GM23338 (cell line): ENCODE measurements at regions not wholly inside any gene's neighbourhood (a gene's known extent, or its start where the extent isn't known, plus 50 kb on each side); places are given as distances from the start of the nearest gene placed in this dataset.
A peak's percentile ranks its signal among the peaks of the same experiment; 100 is the strongest.

ENCODE experiments used
- ATAC-seq: fragments of 200-7000 bp; cut with Tn5 transposase; 3 replicates; pipeline ENCODE4 v1.9.1; 2020
- DNase-seq: peaks from one replicate; pipeline ENCODE4 v3.0.0-alpha.2; 2015; ENCODE audit warnings: low spot score
- H2AFZ ChIP-seq: fragments of 200-600 bp; sonication (generic); 2 replicates; pipeline ENCODE4 v1.8.0; 2016; ENCODE audit warnings: antibody characterized with exemption, mild to moderate bottlenecking, moderate library complexity
- H3F3A ChIP-seq: fragments of 200-600 bp; sonication (generic); replicated peaks from 2 replicates; pipeline ENCODE4 v1.8.0; 2017; ENCODE audit warnings: antibody characterized with exemption, mixed run types, low read depth
- H3K27ac ChIP-seq: fragments of 200-600 bp; sonication (generic); 2 replicates; pipeline ENCODE4 v1.6.1; 2016; ENCODE audit warnings: low read depth
- H3K27me3 ChIP-seq: fragments of 200-600 bp; sonication (generic); 2 replicates; pipeline ENCODE4 v1.8.0; 2016; ENCODE audit warnings: mild to moderate bottlenecking, mixed run types, moderate library complexity; ENCODE audit not compliant: insufficient read depth
- H3K36me3 ChIP-seq: fragments of 200-600 bp; sonication (generic); 2 replicates; pipeline ENCODE4 v1.8.0; 2016; ENCODE audit warnings: mild to moderate bottlenecking; ENCODE audit not compliant: insufficient read depth
- H3K4me1 ChIP-seq: fragments of 200-600 bp; sonication (generic); 2 replicates; pipeline ENCODE4 v1.8.0; 2016; ENCODE audit warnings: mild to moderate bottlenecking, moderate library complexity; ENCODE audit not compliant: insufficient read depth
- H3K4me2 ChIP-seq: fragments of 200-600 bp; sonication (generic); 2 replicates; pipeline ENCODE4 v1.7.1; 2017; ENCODE audit warnings: mixed run types
- H3K4me3 ChIP-seq: fragments of 200-600 bp; sonication (generic); 2 replicates; pipeline ENCODE4 v1.6.1; 2016; ENCODE audit warnings: mixed run types
- H3K79me2 ChIP-seq: fragments of 200-600 bp; sonication (generic); replicated peaks from 2 replicates; pipeline ENCODE4 v1.8.0; 2017; ENCODE audit warnings: mild to moderate bottlenecking; ENCODE audit not compliant: insufficient read depth
- H3K9me2 ChIP-seq: fragments of 200-600 bp; sonication (generic); 2 replicates; pipeline ENCODE4 v1.8.0; 2017; ENCODE audit not compliant: insufficient read depth
- H4K20me1 ChIP-seq: fragments of 200-600 bp; sonication (generic); replicated peaks from 2 replicates; pipeline ENCODE4 v1.8.0; 2017; ENCODE audit warnings: mild to moderate bottlenecking; ENCODE audit not compliant: insufficient read depth
- H3K27ac Mint-ChIP-seq: 2 replicates; pipeline ENCODE4 v1.8.0; 2020; ENCODE audit warnings: inconsistent platforms, mild to moderate bottlenecking, moderate library complexity, mixed read lengths
- H3K27me3 Mint-ChIP-seq: 3 replicates; pipeline ENCODE4 v1.8.0; 2022; ENCODE audit warnings: low read depth, mild to moderate bottlenecking, moderate library complexity, mixed read lengths, inconsistent platforms; ENCODE audit not compliant: insufficient read depth, poor library complexity
- H3K36me3 Mint-ChIP-seq: 3 replicates; pipeline ENCODE4 v1.8.0; 2021; ENCODE audit warnings: low read depth, mild to moderate bottlenecking, inconsistent platforms, moderate library complexity, mixed read lengths
- H3K4me1 Mint-ChIP-seq: 3 replicates; pipeline ENCODE4 v1.8.0; 2020; ENCODE audit warnings: mild to moderate bottlenecking, inconsistent platforms, mixed read lengths
- H3K4me3 Mint-ChIP-seq: 3 replicates; pipeline ENCODE4 v1.8.0; 2021; ENCODE audit warnings: moderate library complexity, mild to moderate bottlenecking, inconsistent platforms, mixed read lengths
- H3K9me3 Mint-ChIP-seq: 3 replicates; pipeline ENCODE4 v1.8.0; 2020; ENCODE audit warnings: moderate library complexity, mild to moderate bottlenecking, inconsistent platforms, mixed read lengths
- EZH2 ChIP-seq: fragments of 200-600 bp; sonication (generic); IDR thresholded peaks from one replicate; pipeline ENCODE4 v1.8.0; 2017; ENCODE audit warnings: antibody characterized with exemption, mild to moderate bottlenecking, low read depth; ENCODE audit not compliant: unreplicated experiment
- EZH2phosphoT487 ChIP-seq: fragments of 200-600 bp; sonication (generic); IDR thresholded peaks from one replicate; pipeline ENCODE4 v1.8.1; 2018; ENCODE audit warnings: antibody characterized with exemption; ENCODE audit not compliant: unreplicated experiment
- JUNB ChIP-seq: IDR thresholded peaks from one replicate; pipeline ENCODE4 v1.6.1; 2016; ENCODE audit warnings: antibody characterized with exemption; ENCODE audit not compliant: unreplicated experiment
- ZNF331 ChIP-seq: fragments of 250-450 bp; sonication (Bioruptor Pico); IDR thresholded peaks from 2 replicates; pipeline ENCODE4 v1.5.0; 2020; ENCODE audit warnings: low read depth, mild to moderate bottlenecking, moderate library complexity
- TF ChIP-seq, protein P1 (sequence below): IDR thresholded peaks from one replicate; pipeline ENCODE4 v1.6.1; 2018; ENCODE audit warnings: antibody characterized with exemption; ENCODE audit not compliant: unreplicated experiment
- TF ChIP-seq, protein P2 (sequence below): fragments of 250-450 bp; sonication (Bioruptor Pico); IDR thresholded peaks from 2 replicates; pipeline ENCODE4 v1.5.0; 2020; ENCODE audit warnings: mild to moderate bottlenecking, moderate library complexity

DNA sequence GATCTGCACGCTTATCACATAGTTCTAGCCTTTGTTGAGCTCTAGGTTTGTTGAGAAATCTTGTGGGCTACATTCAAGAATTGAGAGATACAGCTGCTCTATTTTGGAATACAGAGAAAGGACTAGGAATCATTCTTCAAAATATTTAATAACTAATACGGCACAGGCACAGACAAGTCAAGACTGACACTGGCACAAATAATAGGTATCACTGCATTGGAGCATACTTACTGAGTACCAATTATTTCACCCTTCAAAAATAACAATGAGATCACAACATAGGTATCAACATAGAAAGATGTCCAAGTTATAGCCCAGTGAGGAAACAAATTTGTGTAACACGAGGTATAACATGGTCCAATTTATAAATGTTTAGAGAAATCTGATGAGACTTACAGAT, 133.7 kb upstream of the TSC22D2 start:
- Histone ChIP-seq H3K9me2 (no peaks in the 10 kb centered on the region), H3K27me3 (no peaks in the 10 kb centered on the region), H3K4me1 (no peaks in the 10 kb centered on the region), H3K4me3 (no peak overlapping the region), H4K20me1 (no peaks in the 10 kb centered on the region), H3K4me2 (no peak overlapping the region), H3K27ac (no peak overlapping the region), H3K36me3 (no peaks in the 10 kb centered on the region), H2AFZ (0 out of 2 replicates have a peak overlapping the region, but pooled peaks have one; percentile 5), H3F3A (no peaks in the 10 kb centered on the region), H3K79me2 (no peaks in the 10 kb centered on the region)
- peaks cover 3% of the 10 kb centered on the region; the same call in 1 of the 3 replicates for H3K4me1 Mint-ChIP-seq
- no peak for ATAC-seq
- H3K27ac Mint-ChIP-seq, result no peak overlapping the region
- no peak for DNase-seq
- no peaks in the 10 kb centered on the region for H3K36me3 Mint-ChIP-seq
- TF ChIP-seq EZH2phosphoT487, result no peak
- no peak for TF ChIP-seq JUNB
- TF ChIP-seq, protein P1, sequence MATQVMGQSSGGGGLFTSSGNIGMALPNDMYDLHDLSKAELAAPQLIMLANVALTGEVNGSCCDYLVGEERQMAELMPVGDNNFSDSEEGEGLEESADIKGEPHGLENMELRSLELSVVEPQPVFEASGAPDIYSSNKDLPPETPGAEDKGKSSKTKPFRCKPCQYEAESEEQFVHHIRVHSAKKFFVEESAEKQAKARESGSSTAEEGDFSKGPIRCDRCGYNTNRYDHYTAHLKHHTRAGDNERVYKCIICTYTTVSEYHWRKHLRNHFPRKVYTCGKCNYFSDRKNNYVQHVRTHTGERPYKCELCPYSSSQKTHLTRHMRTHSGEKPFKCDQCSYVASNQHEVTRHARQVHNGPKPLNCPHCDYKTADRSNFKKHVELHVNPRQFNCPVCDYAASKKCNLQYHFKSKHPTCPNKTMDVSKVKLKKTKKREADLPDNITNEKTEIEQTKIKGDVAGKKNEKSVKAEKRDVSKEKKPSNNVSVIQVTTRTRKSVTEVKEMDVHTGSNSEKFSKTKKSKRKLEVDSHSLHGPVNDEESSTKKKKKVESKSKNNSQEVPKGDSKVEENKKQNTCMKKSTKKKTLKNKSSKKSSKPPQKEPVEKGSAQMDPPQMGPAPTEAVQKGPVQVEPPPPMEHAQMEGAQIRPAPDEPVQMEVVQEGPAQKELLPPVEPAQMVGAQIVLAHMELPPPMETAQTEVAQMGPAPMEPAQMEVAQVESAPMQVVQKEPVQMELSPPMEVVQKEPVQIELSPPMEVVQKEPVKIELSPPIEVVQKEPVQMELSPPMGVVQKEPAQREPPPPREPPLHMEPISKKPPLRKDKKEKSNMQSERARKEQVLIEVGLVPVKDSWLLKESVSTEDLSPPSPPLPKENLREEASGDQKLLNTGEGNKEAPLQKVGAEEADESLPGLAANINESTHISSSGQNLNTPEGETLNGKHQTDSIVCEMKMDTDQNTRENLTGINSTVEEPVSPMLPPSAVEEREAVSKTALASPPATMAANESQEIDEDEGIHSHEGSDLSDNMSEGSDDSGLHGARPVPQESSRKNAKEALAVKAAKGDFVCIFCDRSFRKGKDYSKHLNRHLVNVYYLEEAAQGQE, result no peak
- TF ChIP-seq EZH2, result no peak
- TF ChIP-seq, protein P2, sequence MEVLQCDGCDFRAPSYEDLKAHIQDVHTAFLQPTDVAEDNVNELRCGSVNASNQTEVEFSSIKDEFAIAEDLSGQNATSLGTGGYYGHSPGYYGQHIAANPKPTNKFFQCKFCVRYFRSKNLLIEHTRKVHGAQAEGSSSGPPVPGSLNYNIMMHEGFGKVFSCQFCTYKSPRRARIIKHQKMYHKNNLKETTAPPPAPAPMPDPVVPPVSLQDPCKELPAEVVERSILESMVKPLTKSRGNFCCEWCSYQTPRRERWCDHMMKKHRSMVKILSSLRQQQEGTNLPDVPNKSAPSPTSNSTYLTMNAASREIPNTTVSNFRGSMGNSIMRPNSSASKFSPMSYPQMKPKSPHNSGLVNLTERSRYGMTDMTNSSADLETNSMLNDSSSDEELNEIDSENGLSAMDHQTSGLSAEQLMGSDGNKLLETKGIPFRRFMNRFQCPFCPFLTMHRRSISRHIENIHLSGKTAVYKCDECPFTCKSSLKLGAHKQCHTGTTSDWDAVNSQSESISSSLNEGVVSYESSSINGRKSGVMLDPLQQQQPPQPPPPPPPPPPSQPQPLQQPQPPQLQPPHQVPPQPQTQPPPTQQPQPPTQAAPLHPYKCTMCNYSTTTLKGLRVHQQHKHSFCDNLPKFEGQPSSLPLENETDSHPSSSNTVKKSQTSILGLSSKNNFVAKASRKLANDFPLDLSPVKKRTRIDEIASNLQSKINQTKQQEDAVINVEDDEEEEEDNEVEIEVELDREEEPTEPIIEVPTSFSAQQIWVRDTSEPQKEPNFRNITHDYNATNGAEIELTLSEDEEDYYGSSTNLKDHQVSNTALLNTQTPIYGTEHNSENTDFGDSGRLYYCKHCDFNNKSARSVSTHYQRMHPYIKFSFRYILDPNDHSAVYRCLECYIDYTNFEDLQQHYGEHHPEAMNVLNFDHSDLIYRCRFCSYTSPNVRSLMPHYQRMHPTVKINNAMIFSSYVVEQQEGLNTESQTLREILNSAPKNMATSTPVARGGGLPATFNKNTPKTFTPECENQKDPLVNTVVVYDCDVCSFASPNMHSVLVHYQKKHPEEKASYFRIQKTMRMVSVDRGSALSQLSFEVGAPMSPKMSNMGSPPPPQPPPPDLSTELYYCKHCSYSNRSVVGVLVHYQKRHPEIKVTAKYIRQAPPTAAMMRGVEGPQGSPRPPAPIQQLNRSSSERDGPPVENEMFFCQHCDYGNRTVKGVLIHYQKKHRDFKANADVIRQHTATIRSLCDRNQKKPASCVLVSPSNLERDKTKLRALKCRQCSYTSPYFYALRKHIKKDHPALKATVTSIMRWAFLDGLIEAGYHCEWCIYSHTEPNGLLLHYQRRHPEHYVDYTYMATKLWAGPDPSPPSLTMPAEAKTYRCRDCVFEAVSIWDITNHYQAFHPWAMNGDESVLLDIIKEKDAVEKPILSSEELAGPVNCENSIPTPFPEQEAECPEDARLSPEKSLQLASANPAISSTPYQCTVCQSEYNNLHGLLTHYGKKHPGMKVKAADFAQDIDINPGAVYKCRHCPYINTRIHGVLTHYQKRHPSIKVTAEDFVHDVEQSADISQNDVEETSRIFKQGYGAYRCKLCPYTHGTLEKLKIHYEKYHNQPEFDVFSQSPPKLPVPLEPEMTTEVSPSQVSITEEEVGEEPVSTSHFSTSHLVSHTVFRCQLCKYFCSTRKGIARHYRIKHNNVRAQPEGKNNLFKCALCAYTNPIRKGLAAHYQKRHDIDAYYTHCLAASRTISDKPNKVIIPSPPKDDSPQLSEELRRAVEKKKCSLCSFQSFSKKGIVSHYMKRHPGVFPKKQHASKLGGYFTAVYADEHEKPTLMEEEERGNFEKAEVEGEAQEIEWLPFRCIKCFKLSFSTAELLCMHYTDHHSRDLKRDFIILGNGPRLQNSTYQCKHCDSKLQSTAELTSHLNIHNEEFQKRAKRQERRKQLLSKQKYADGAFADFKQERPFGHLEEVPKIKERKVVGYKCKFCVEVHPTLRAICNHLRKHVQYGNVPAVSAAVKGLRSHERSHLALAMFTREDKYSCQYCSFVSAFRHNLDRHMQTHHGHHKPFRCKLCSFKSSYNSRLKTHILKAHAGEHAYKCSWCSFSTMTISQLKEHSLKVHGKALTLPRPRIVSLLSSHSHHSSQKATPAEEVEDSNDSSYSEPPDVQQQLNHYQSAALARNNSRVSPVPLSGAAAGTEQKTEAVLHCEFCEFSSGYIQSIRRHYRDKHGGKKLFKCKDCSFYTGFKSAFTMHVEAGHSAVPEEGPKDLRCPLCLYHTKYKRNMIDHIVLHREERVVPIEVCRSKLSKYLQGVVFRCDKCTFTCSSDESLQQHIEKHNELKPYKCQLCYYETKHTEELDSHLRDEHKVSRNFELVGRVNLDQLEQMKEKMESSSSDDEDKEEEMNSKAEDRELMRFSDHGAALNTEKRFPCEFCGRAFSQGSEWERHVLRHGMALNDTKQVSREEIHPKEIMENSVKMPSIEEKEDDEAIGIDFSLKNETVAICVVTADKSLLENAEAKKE, result no peak
- TF ChIP-seq ZNF331, result no peak
- peaks cover 3% of the 10 kb centered on the region for H3K27me3 Mint-ChIP-seq
- no peaks in the 10 kb centered on the region for H3K9me3 Mint-ChIP-seq
- H3K4me3 Mint-ChIP-seq, result no peak overlapping the region
